ENCODE measurements at regions not wholly inside any gene's neighbourhood (a gene's known extent, or its start where the extent isn't known, plus 50 kb on each side); places are given as distances from the start of the nearest gene placed in this dataset.
A peak's percentile ranks its signal among the peaks of the same experiment; 100 is the strongest.

DNA sequence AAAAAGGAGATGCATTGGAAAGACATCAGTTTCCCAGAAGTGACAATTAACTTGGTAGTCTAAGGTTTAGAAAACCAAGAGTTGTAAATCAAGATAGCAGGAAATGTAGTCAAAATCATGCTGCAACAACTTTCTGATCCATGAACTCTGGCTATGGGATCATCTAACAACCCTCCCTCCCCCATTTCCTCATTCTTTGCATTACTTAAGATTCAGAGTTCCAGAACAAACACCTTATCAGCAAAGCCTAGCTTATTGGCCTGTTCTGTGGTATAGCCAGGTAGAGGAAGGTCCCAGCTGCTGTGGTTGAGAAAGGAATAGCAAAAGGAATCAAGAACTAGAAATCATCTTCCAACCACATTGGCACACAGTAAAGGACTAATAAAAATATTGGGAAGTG, 651.1 kb downstream of the METTL15 start:
- H4K20me1 ChIP-seq (ENCODE audit: insufficient read depth) = no peaks in the 10 kb centered on the region
- H3K9ac ChIP-seq (ENCODE audit: low read length) = no peak overlapping the region
- TF ChIP-seq POLR2A (IDR thresholded peaks at IDR 0.05; ENCODE audit: borderline replicate concordance, extremely low read depth, insufficient read depth, insufficient read length) = no peak
- peak; percentile 2 for DNase-seq (ENCODE audit: low read depth, low spot score)
- 0 out of 2 replicates have a peak, but pooled peaks cover 3% of the 10 kb centered on the region for H3K9me2 ChIP-seq (ENCODE audit: insufficient read depth)
- no peak for ATAC-seq
- RAD21 ChIA-PET (ENCODE audit: low non-redundant PET in 1 of 2, low total read pairs in 2 of 2, uncharacterized antibody in 2 of 2, unreplicated experiment in 2 of 2) = no interaction called here
- intact Hi-C loops (cut with micrococcal nuclease) = no loop called here
- no peaks in the 10 kb centered on the region for H3K9me3 ChIP-seq (ENCODE audit: control insufficient read depth in 1 of 2, insufficient read depth in 1 of 2, low read depth in 1 of 2, low read length in 2 of 2)
- peaks cover 0 to 25% of the 10 kb centered on the region in 2 experiments; a peak in 1 of 4 replicates for H3K4me1 ChIP-seq (ENCODE audit: control insufficient read depth in 1 of 2, insufficient read depth in 2 of 2, low read length in 2 of 2)
- CTCF ChIA-PET = no interaction called here
- BruUV-seq (replicated peaks) = no TSS peak
- H3K79me2 ChIP-seq (ENCODE audit: insufficient read depth, low read length) = no peaks in the 10 kb centered on the region
- H3K4me3 ChIP-seq (replicated peaks in 1 of 2; ENCODE audit: low read depth in 1 of 2, low read length in 2 of 2) = no peak overlapping the region
- H3K27ac ChIP-seq (ENCODE audit: low read depth, low read length) = no peak overlapping the region
- peak overlapping the region; percentile 19 for H2AFZ ChIP-seq (ENCODE audit: low read depth, low read length, poor library complexity, severe bottlenecking)
- H3K27me3 ChIP-seq (ENCODE audit: insufficient read depth, low read length) = no peaks in the 10 kb centered on the region
- no peaks in the 10 kb centered on the region for H3K36me3 ChIP-seq (ENCODE audit: control insufficient read depth in 1 of 2, insufficient read depth in 2 of 2, low read length in 2 of 2)
- peak overlapping the region; percentile 20 for H3K4me2 ChIP-seq (ENCODE audit: low read length)
- POLR2A ChIA-PET = no interaction called here

DNA sequence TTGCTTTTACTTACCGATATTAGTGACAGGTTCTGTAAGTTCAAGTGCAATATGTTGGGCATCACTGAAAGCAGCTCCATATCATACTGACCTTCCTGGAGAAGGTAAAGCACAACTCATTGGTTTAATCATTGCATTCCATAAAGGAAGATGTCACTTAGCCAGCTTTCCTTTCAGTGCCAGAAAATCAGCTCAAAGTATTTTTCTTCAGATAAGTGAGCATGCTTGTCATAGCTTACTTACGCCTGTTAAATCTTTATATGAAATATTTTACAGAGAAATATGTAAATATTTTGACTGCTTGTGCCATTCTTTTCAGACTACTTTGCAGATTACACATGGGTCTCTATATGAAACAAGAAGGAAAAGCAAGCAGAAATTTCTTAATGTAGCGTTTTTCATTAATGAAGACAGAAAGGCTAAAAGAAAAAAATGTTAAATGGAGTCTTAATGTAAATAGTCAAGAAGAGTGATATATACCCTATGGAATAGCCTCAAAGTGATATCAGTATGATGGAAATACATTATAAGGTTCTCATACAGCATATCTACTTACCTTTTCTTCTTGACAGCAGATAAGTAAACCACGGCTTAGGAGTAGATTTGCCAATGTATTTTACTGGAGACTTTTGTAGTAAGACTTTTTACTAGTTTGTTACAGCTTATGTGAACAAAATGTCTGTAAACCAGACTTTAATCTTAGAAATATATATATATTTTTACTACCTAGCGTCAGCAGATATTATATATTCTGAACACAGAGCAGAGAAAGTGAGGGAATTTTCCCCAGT, 649.7 kb downstream of the METTL15 start:
- no TSS peak for BruUV-seq (replicated peaks)
- ChIA-PET CTCF (no interaction called here), RAD21 (ENCODE audit: low non-redundant PET in 1 of 2, low total read pairs in 2 of 2, uncharacterized antibody in 2 of 2, unreplicated experiment in 2 of 2) (no interaction called here), POLR2A (interaction anchor here (0.5 kb wide), 1 partner anchor 590 kb away, joined by 3 read pairs; no protein-coding TSS in a partner anchor)
- no peaks in the 10 kb centered on the region for H3K36me3 ChIP-seq (ENCODE audit: control insufficient read depth in 1 of 2, insufficient read depth in 2 of 2, low read length in 2 of 2)
- H2AFZ ChIP-seq (ENCODE audit: low read depth, low read length, poor library complexity, severe bottlenecking) = peak overlapping the region; percentile 56
- H3K4me2 ChIP-seq (ENCODE audit: low read length) = no peak overlapping the region
- H4K20me1 ChIP-seq (ENCODE audit: insufficient read depth) = no peaks in the 10 kb centered on the region
- ATAC-seq = no peak
- H3K9ac ChIP-seq (ENCODE audit: low read length) = no peak overlapping the region
- H3K4me1 ChIP-seq (ENCODE audit: control insufficient read depth in 1 of 2, insufficient read depth in 2 of 2, low read length in 2 of 2) = peaks cover 0 to 25% of the 10 kb centered on the region in 2 experiments; a peak in 1 of 4 replicates
- H3K9me3 ChIP-seq (ENCODE audit: control insufficient read depth in 1 of 2, insufficient read depth in 1 of 2, low read depth in 1 of 2, low read length in 2 of 2) = no peaks in the 10 kb centered on the region
- H3K4me3 ChIP-seq (replicated peaks in 1 of 2; ENCODE audit: low read depth in 1 of 2, low read length in 2 of 2) = no peak overlapping the region
- intact Hi-C loops (cut with micrococcal nuclease) = no loop called here
- no peak for DNase-seq (ENCODE audit: low read depth, low spot score)
- H3K9me2 ChIP-seq (ENCODE audit: insufficient read depth) = 0 out of 2 replicates have a peak, but pooled peaks cover 3% of the 10 kb centered on the region
- H3K79me2 ChIP-seq (ENCODE audit: insufficient read depth, low read length) = no peaks in the 10 kb centered on the region
- no peak overlapping the region for H3K27ac ChIP-seq (ENCODE audit: low read depth, low read length)
- H3K27me3 ChIP-seq (ENCODE audit: insufficient read depth, low read length) = no peaks in the 10 kb centered on the region
- TF ChIP-seq EGR1 (IDR thresholded peaks at IDR 0.05; ENCODE audit: low read depth) (no peak), SRF (IDR thresholded peaks at IDR 0.05; ENCODE audit: low read depth) (no peak), ZNF274 (IDR thresholded peaks at IDR 0.05; ENCODE audit: low read depth, low read length) (no peak), ELF1 (IDR thresholded peaks at IDR 0.05; ENCODE audit: borderline replicate concordance, low read depth) (no peak), RAD21 (IDR thresholded peaks at IDR 0.05; ENCODE audit: low read depth) (no peak), EZH2phosphoT487 (IDR thresholded peaks at IDR 0.05; ENCODE audit: borderline replicate concordance) (no peak), FOSL1 (IDR thresholded peaks at IDR 0.05; ENCODE audit: low read depth) (no peak), ZBTB33 (IDR thresholded peaks at IDR 0.05; ENCODE audit: extremely low read depth, insufficient replicate concordance, low read length) (no peak), YY1 (IDR thresholded peaks at IDR 0.05; ENCODE audit: extremely low read depth, insufficient replicate concordance, low read depth, low read length) (no peak), POLR2A (IDR thresholded peaks at IDR 0.05; ENCODE audit: borderline replicate concordance, extremely low read depth, insufficient read depth, insufficient read length) (no peak), JUND (IDR thresholded peaks at IDR 0.05) (no peak), CEBPB (IDR thresholded peaks at IDR 0.05; ENCODE audit: low read depth) (no peak), SIN3A (IDR thresholded peaks at IDR 0.05; ENCODE audit: low read depth) (no peak)
- TF ChIP-seq, protein P1, sequence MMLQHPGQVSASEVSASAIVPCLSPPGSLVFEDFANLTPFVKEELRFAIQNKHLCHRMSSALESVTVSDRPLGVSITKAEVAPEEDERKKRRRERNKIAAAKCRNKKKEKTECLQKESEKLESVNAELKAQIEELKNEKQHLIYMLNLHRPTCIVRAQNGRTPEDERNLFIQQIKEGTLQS (IDR thresholded peaks at IDR 0.05) = no peak
- TF ChIP-seq, protein P2, sequence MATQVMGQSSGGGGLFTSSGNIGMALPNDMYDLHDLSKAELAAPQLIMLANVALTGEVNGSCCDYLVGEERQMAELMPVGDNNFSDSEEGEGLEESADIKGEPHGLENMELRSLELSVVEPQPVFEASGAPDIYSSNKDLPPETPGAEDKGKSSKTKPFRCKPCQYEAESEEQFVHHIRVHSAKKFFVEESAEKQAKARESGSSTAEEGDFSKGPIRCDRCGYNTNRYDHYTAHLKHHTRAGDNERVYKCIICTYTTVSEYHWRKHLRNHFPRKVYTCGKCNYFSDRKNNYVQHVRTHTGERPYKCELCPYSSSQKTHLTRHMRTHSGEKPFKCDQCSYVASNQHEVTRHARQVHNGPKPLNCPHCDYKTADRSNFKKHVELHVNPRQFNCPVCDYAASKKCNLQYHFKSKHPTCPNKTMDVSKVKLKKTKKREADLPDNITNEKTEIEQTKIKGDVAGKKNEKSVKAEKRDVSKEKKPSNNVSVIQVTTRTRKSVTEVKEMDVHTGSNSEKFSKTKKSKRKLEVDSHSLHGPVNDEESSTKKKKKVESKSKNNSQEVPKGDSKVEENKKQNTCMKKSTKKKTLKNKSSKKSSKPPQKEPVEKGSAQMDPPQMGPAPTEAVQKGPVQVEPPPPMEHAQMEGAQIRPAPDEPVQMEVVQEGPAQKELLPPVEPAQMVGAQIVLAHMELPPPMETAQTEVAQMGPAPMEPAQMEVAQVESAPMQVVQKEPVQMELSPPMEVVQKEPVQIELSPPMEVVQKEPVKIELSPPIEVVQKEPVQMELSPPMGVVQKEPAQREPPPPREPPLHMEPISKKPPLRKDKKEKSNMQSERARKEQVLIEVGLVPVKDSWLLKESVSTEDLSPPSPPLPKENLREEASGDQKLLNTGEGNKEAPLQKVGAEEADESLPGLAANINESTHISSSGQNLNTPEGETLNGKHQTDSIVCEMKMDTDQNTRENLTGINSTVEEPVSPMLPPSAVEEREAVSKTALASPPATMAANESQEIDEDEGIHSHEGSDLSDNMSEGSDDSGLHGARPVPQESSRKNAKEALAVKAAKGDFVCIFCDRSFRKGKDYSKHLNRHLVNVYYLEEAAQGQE (IDR thresholded peaks at IDR 0.05; ENCODE audit: low read depth) = no peak
